ENCODE measurements at regions not wholly inside any gene's neighbourhood (a gene's known extent, or its start where the extent isn't known, plus 50 kb on each side); places are given as distances from the start of the nearest gene placed in this dataset.

- TF ChIP-seq, protein P1, sequence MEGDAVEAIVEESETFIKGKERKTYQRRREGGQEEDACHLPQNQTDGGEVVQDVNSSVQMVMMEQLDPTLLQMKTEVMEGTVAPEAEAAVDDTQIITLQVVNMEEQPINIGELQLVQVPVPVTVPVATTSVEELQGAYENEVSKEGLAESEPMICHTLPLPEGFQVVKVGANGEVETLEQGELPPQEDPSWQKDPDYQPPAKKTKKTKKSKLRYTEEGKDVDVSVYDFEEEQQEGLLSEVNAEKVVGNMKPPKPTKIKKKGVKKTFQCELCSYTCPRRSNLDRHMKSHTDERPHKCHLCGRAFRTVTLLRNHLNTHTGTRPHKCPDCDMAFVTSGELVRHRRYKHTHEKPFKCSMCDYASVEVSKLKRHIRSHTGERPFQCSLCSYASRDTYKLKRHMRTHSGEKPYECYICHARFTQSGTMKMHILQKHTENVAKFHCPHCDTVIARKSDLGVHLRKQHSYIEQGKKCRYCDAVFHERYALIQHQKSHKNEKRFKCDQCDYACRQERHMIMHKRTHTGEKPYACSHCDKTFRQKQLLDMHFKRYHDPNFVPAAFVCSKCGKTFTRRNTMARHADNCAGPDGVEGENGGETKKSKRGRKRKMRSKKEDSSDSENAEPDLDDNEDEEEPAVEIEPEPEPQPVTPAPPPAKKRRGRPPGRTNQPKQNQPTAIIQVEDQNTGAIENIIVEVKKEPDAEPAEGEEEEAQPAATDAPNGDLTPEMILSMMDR (conservative IDR thresholded peaks at IDR 0.05) = no peak
- no peak overlapping the region for H3K27ac ChIP-seq
Observed at GRCh38 chr6:63371104-63371715, 51.4 kb upstream of the LGSN start.

- no peak overlapping the region for H3K27ac ChIP-seq
- TF ChIP-seq, protein P1 (conservative IDR thresholded peaks at IDR 0.05) = no peak
Observed at GRCh38 chr6:63372951-63373533, 53.3 kb upstream of the LGSN start.

DNA sequence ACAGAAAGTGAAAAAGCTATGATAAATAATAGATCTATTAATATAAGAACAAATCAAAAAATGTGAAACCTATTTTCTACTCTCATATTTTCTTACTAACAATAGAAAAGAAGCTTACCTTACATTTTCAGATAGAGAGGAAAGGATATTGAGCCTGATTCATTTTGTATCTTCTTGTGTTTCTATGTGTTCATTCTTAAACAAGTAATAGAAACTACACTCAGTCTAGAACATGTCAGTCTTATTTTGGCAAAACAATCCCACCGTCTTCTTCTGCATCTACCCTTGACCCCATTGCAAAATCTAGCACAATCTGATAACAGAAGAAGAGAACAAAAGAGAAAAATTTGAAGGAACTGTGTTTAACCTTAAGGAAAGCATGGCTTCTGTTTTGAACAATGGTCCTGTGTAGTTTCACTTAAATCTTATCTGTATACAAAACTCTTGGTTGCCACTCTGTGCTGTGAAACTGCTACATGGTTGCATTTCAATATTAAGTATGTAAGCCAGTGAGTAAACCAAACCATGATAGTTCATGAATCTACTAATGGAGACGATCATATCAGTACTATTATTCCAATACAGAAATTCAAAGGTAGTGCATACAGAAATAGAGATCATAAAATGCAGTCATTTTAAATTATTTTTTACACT, 69.5 kb upstream of the LGSN start:
- no peak overlapping the region for H3K27ac ChIP-seq

GRCh38 chr6:63391203-63391970, 71.6 kb upstream of the LGSN start:
- no peak overlapping the region for H3K27ac ChIP-seq

More for the DNA sequence above, 69.5 kb upstream of the LGSN start:
- TF ChIP-seq, protein P1 (conservative IDR thresholded peaks at IDR 0.05) = no peak

GRCh38 chr6:63392092-63392724, 72.4 kb upstream of the LGSN start:
- TF ChIP-seq, protein P1 (conservative IDR thresholded peaks at IDR 0.05) = no peak

More at GRCh38 chr6:63391203-63391970, 71.6 kb upstream of the LGSN start:
- TF ChIP-seq, protein P1 (conservative IDR thresholded peaks at IDR 0.05) = no peak

GRCh38 chr6:63394656-63395308, 75.0 kb upstream of the LGSN start:
- H3K27ac ChIP-seq = 0 out of 2 replicates have a peak overlapping the region, but pooled peaks have one; percentile 8
- TF ChIP-seq, protein P1 (conservative IDR thresholded peaks at IDR 0.05) = no peak

More at GRCh38 chr6:63392092-63392724, 72.4 kb upstream of the LGSN start:
- no peak overlapping the region for H3K27ac ChIP-seq
